Erythroblast (primary cell): ENCODE measurements at regions not wholly inside any gene's neighbourhood (a gene's known extent, or its start where the extent isn't known, plus 50 kb on each side); places are given as distances from the start of the nearest gene placed in this dataset.

Experiments
- GATA1 ChIP-seq: IDR thresholded peaks from 2 replicates; pipeline ENCODE4 v1.6.1; 2011; ENCODE audit warnings: low read depth, mild to moderate bottlenecking, control low read depth, low read length, moderate library complexity
- POLR2A ChIP-seq: IDR thresholded peaks from 2 replicates; pipeline ENCODE4 v1.6.1; 2011; ENCODE audit warnings: mild to moderate bottlenecking, low read length

DNA sequence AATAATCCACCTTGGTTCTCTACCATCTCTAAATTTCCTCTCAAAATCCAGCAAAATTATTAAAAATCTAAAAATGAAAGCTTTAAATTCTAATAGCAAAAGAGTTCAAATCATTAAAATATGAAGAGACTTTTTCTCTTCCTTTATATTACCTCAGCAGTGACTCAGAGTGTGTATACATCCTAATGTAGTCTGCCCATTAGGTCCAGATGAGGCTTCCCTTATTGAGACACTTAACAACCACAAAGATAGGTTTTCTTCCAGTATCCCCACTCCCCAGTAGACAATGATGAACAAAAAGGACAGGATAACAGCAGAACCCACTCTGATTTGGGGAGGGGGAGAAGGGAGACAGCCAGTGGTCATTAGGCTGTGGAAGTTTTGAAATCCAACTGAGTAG lies 61.5 kb upstream of the DCBLD2 start:
- TF ChIP-seq POLR2A, result no peak
- no peak for TF ChIP-seq GATA1
